ENCODE measurements at regions not wholly inside any gene's neighbourhood (a gene's known extent, or its start where the extent isn't known, plus 50 kb on each side); places are given as distances from the start of the nearest gene placed in this dataset.
"Not testable (repeated sequence)": the region's sequence is repeated elsewhere in the genome, so short reads cannot be mapped to it uniquely, and the experiment has no call there.

- TF ChIP-seq CTCF (IDR thresholded peaks at IDR 0.05; ENCODE audit: low read depth, low read length, poor library complexity, severe bottlenecking); EZH2phosphoT487 (IDR thresholded peaks at IDR 0.05; ENCODE audit: borderline replicate concordance, low read length): not testable (repeated sequence)
Observed at GRCh38 chr4:49288796-49289195, 302.7 kb downstream of the CWH43 start.

All from DOHH2 (cell line).